C4-2B (cell line): ENCODE measurements at regions not wholly inside any gene's neighbourhood (a gene's known extent, or its start where the extent isn't known, plus 50 kb on each side); places are given as distances from the start of the nearest gene placed in this dataset.

ENCODE experiments used
- ZFX ChIP-seq: fragments of 450-650 bp; IDR thresholded peaks from 2 replicates; pipeline ENCODE4 v1.6.1; 2017
- TF ChIP-seq, protein P1 (sequence below): fragments of 450-650 bp; conservative IDR thresholded peaks from 2 replicates; pipeline ENCODE4 v1.5.1; 2017; ENCODE audit warnings: mild to moderate bottlenecking

DNA sequence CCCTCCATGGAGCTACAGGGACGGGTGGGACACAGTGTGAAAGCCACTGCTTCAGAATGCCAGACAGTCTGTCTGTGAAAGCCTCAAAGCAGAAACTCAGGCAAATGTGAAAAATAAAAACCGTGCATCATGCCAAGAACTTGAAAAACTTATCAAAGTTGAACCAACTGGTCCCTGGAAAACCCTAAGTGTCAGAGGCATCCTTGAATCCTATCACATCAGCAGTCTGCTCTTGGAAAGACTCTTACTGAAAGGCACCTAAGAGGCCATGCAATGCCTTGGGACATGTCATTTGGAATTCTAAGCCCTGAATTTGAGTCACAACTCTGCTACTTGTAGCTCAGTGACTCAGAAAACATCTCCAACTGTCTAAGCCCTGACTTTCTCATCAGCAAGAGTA is 62.4 kb upstream of the GRIN2B start:
- TF ChIP-seq, protein P1, sequence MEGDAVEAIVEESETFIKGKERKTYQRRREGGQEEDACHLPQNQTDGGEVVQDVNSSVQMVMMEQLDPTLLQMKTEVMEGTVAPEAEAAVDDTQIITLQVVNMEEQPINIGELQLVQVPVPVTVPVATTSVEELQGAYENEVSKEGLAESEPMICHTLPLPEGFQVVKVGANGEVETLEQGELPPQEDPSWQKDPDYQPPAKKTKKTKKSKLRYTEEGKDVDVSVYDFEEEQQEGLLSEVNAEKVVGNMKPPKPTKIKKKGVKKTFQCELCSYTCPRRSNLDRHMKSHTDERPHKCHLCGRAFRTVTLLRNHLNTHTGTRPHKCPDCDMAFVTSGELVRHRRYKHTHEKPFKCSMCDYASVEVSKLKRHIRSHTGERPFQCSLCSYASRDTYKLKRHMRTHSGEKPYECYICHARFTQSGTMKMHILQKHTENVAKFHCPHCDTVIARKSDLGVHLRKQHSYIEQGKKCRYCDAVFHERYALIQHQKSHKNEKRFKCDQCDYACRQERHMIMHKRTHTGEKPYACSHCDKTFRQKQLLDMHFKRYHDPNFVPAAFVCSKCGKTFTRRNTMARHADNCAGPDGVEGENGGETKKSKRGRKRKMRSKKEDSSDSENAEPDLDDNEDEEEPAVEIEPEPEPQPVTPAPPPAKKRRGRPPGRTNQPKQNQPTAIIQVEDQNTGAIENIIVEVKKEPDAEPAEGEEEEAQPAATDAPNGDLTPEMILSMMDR, result no peak
- no peak for TF ChIP-seq ZFX
